GM13977 (cell line): ENCODE measurements at regions not wholly inside any gene's neighbourhood (a gene's known extent, or its start where the extent isn't known, plus 50 kb on each side); places are given as distances from the start of the nearest gene placed in this dataset.

Experiments used
- DNase-seq: peaks from one replicate; pipeline ENCODE4 v3.0.0; 2012; ENCODE audit warnings: low spot score
- CTCF ChIP-seq: IDR thresholded peaks from 2 replicates; pipeline ENCODE4 v1.5.1; 2012; ENCODE audit warnings: mild to moderate bottlenecking, control low read depth; ENCODE audit not compliant: insufficient read depth; ENCODE audit errors: extremely low read depth, missing control alignments
- in situ Hi-C: fragments of 300-500 bp; cut with MboI; formaldehyde crosslinking; loops from one replicate; pipeline ENCODE4 v1.12.0; 2022; ENCODE audit warnings: low sequenced_read_pairs, low pct_unique_long_range_greater_than_20kb, mixed read lengths, inconsistent platforms; ENCODE audit not compliant: unreplicated experiment

GRCh38 chr9:16197578-16198370, 644.9 kb downstream of the CCDC171 start:
- TF ChIP-seq CTCF = no peak
- no peak for DNase-seq
- in situ Hi-C loops = no loop called here

GRCh38 chr9:16198996-16199395, 646.2 kb downstream of the CCDC171 start:
- no peak for TF ChIP-seq CTCF
- DNase-seq = no peak

GRCh38 chr9:16202221-16202620, 649.4 kb downstream of the CCDC171 start:
- no peak for TF ChIP-seq CTCF
- in situ Hi-C loops = no loop called here
- DNase-seq = no peak

More at GRCh38 chr9:16198996-16199395, 646.2 kb downstream of the CCDC171 start:
- in situ Hi-C loops = no loop called here

GRCh38 chr9:16202914-16203728, 650.3 kb downstream of the CCDC171 start:
- DNase-seq = no peak
- in situ Hi-C loops = no loop called here
- TF ChIP-seq CTCF = no peak

GRCh38 chr9:16203729-16204573, 651.1 kb downstream of the CCDC171 start:
- TF ChIP-seq CTCF = no peak
- in situ Hi-C loops = no loop called here
- DNase-seq = no peak

GRCh38 chr9:16205455-16205854, 652.6 kb downstream of the CCDC171 start:
- in situ Hi-C loops = no loop called here
- DNase-seq = no peak
- TF ChIP-seq CTCF = no peak
